ENCODE measurements at regions not wholly inside any gene's neighbourhood (a gene's known extent, or its start where the extent isn't known, plus 50 kb on each side); places are given as distances from the start of the nearest gene placed in this dataset.

GRCh38 chr14:104445086-104445485, 134.5 kb upstream of the C14orf180 start:
- TF ChIP-seq CTCF (IDR thresholded peaks at IDR 0.05) (no peak), ZFX (IDR thresholded peaks at IDR 0.05; ENCODE audit: borderline replicate concordance) (no peak)

Data from 22Rv1 (cell line).